ENCODE measurements at regions not wholly inside any gene's neighbourhood (a gene's known extent, or its start where the extent isn't known, plus 50 kb on each side); places are given as distances from the start of the nearest gene placed in this dataset.
"Not testable (repeated sequence)": the region's sequence is repeated elsewhere in the genome, so short reads cannot be mapped to it uniquely, and the experiment has no call there.

DNA sequence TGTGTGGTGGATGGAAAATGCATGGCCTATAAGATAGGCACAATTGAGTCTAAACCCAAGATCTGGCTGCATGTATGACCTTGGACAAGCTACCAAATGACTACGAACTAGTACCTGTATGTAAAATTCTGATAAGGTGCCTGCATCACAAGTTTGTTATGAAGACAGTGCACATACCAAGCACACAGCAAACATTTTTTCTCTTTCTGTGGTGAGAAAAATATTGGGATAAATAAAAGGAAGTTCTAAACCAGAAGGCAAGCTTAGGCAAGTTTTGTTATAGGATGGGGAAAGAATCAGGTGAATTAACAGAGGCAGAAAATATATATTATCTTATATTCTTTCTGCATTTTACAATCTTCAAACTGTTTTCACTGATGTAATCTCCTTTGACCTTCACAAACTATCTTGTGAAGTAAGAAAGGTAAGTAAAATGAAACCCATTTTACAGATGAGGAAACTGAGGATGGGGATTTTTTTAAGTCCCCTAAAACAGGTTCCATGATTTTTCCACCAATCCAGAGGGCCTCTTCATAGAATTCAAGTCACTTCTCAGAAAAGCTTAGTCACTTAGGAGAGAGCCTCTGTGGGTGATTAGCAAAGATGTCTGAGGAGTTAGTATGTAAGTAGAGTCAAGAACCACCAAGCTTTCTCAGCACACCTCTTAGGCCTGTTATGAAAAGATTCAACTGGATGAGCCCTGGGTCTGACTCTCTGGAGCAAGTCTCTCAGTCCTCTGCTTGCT, 132.0 kb upstream of the RAP1B start:
- DNase-seq, result no peak

DNA sequence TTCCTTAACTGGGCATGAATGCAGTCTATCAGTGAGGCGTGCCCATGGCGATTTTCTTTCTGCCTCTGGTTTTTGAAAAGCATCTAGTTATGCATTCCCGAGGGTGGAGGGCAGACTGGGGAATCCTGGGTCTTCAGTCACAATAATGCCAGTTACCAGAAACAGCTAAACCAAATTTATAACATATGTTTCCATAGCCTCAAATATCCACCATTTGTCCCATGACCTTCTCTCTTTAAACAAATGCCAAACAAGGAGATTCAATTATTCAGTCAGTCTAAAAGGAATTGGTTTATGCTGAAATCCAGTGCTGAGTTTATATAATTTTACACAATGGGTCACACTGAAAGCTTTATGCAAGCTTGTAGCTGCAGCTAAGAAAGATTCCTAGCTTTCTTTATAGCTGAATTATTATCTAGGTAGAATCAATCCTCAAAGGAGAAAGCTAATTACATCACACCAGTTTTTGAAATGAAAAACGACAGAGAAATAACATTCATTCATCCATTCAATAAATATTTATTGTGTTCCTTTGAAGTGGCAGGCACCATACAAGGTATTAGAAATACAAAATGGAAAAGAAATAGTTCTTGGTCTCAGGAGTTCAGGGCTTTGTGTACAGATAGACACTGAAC, 131.3 kb upstream of the RAP1B start:
- no peak for DNase-seq

DNA sequence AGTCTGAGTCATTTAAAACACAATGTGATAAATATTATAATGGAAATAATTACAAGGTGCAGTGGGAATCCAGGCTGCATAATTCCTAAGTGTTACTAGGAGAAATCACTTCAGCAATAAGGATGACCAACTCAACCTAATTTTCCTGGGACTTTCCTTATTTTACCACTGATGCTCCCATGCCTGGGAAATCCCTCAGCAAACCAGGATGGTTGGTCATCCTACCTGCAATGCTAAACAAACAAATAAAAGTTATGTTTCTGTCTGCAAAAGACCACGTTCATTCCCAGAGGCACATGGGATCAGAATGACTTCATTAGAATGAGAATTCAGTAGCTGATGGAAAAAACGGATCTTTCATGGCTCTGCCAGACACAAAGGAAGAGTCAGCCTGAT, 130.8 kb upstream of the RAP1B start:
- DNase-seq, result no peak

GRCh38 chr12:68480526-68480925, 130.2 kb upstream of the RAP1B start:
- DNase-seq, result no peak

GRCh38 chr12:68481181-68481941, 129.3 kb upstream of the RAP1B start:
- no peak for DNase-seq

DNA sequence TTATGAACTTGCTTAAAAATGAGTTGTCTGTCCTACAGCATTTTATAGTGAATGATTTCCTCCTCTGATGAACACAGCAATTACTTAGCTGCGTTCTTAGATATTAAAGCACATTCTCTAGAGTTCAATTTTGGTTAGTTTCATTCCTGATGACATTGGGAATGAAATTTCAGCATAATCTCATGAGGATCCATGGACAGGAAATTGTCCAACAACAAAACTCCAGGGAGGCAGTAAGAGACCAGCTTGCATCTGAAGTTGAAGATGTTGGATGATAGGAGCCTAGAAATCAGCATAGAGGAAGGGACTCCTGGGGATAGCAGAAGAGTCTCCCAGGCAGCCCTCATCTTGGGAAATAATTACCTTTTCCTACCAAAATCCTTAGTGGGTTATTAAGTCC, 128.7 kb upstream of the RAP1B start:
- no peak for DNase-seq

DNA sequence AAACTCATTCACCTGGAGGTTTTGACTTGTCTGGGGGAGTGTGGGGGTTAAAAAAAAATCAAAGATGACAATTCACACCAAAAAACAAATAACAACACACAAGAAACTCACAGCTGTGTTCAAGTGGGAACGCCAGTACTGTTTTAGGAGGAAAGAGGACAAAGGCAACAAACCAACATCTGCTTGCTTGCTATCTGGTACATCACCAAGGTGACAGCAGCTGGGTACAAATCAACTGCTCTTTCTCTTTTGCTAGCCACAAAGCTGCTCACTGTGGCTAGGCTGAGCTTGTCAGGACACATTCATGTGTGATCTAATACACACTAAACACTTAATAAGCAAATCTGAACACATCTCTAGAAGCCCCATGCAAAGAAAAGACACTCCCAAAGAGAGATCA, 128.0 kb upstream of the RAP1B start:
- DNase-seq, result no peak

DNA sequence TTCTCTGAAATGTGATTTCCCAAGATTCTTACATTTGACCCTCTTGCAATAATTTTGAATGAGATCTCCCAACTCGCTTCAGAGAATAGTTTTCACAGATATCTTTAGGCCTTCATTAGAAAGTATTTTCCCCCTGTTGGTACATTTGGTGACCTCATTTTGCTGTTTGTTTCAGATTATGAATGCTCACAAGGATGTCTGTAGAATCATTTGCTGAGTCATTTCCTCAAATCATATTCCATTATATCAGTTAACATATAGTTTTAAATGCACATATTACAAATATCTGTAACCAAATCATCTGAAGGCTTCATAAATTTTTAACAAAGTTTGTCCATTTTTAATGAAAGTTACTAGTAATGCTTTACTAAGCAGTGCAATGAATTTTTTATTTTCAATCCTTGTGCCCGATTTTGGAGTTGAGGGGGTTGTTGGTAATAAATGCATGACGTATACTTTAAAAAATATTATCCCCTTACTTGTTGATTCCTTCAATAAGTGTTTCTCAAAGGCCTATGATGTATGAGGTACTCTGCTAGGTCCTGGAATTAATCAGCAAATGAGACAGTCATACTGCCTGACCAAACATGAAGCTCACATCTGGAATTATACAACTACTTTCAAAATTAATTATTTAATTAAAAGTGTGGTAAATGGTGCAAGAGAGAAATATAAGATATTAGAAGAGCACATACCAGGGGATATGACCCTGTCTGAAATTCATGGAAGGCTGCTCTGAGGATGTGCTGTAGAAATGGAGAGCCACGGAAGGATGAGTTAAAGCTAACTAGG, 126.9 kb upstream of the RAP1B start:
- DNase-seq, result no peak

GRCh38 chr12:68484578-68484977, 126.1 kb upstream of the RAP1B start:
- not testable (repeated sequence) for DNase-seq

- DNase-seq, result not testable (repeated sequence)
Measured at GRCh38 chr12:68486449-68486848, 124.2 kb upstream of the RAP1B start.

GRCh38 chr12:68487721-68488309, 122.9 kb upstream of the RAP1B start:
- no peak for DNase-seq

- DNase-seq, result no peak
Measured at GRCh38 chr12:68489273-68489672, 121.4 kb upstream of the RAP1B start.

GRCh38 chr12:68490476-68490875, 120.2 kb upstream of the RAP1B start:
- DNase-seq, result no peak

DNA sequence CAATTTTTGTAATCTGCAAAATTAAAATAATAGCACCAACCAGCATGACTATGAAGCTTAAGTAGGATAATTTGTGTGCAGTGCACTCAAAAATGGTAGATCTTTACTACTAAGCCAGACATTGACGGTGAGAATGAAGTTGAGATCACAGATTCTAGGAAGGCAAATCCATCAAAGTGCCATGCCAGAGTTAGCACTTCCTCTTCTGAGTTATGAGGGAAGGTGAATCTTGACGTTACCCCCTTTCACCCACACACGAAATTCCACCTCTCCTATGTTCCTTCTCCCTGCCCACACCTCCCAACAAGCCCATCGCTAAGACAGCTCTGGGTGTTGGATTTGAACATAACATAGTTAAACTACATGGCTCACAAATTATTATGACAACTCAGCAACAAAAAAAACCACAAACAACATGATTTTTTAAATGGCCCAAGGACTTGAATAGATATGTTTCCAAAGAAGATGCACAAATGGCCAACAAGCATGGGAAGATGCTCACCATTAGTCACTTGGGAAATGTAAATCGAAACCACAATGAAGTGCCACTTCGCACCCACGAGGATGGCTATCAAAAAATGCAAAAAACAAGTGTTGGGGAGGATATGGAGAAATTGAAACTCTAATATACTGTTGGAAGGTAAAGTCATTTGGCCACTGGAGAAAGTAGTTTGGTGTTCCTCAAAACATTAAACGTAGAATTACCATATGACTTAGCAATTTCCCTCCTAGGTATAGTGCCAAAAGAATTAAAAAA, 119.3 kb upstream of the RAP1B start:
- no peak for DNase-seq

GRCh38 chr12:68495336-68496070, 115.2 kb upstream of the RAP1B start:
- no peak for DNase-seq

DNA sequence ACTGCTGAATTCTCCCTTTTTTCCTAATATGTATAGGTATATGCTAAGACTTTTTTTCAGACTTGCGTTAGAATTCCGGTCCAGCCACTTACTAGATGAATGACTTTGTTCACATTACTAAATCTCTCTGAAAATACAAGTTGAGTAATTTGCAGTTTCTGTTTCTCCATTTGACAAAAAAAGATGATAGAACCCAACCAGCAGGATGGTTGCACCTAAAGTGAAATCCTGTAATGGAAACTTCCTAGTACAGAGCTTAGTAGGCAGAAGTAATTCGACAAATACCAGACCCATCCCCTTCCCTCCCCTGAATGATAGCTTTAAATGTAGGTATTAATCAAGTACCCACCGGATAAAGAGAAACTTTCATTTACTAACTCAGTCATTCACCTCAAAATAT, 113.6 kb upstream of the RAP1B start:
- DNase-seq, result no peak

DNA sequence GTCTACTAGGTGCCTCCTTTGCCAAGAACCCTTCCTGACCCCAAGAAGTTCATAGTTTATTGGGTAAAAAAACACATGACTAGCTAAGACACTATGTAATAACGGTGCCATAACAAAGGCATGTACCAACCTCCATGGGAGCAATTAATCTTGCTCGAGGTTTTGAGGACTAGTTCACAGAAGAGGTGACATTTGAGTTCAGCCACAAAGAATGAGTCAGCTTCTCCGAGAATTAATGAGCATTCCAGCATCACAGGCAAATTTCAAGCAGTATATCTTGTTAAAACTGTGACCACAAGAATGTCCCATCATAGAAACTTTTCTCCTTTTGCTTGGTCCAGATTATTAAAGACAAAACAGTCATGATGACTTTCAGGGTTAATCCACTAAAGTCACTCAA, 113.0 kb upstream of the RAP1B start:
- no peak for DNase-seq

- no peak for DNase-seq
Measured at GRCh38 chr12:68498736-68499135, 112.0 kb upstream of the RAP1B start.

DNA sequence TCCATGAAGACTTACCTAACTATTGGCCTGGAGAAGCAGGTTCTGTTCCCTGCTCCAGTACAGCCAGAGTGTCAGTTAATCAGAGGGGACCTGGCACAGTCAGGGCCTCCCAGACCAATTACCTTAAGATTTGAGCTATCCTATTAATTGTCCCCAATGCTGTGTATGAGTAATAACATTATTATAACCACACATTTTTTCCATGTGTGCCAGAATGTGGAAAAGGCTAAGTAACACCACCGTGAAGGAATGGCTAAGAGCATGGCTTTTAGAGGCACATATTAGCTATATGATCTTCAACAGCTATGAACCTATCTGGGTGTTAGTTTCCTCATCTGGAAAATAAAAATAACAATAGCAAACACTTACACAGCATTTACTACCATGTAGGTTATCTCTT, 111.1 kb upstream of the RAP1B start:
- DNase-seq, result no peak

DNA sequence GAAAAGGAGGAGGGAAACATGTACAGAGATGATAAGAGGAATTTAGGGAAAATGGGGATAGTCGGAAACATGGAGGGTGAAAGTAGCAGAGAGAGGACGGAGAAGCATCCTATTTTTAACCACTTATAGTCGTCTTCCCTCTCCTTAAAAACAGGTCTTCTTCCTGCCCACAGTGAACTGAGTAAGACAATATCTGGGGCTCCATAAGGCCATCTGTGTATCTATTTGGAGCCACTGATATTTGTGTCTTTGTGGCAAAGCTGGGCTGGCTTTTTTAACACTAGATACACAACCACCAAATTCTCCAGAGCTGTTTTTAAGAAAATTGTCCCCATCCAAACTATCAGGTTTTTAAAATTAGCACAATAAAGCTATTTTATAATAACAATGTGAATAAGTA, 109.5 kb upstream of the RAP1B start:
- DNase-seq, result no peak
